Activated T-cell treated with anti-CD3 and anti-CD28 coated beads for 1 hour (primary cell): ENCODE measurements at regions not wholly inside any gene's neighbourhood (a gene's known extent, or its start where the extent isn't known, plus 50 kb on each side); places are given as distances from the start of the nearest gene placed in this dataset.
"Not testable (repeated sequence)": the region's sequence is repeated elsewhere in the genome, so short reads cannot be mapped to it uniquely, and the experiment has no call there.

Experiments used
- DNase-seq: peaks from one replicate; pipeline ENCODE4 v3.0.0-alpha.2; 2020; ENCODE audit warnings: low read depth

DNA sequence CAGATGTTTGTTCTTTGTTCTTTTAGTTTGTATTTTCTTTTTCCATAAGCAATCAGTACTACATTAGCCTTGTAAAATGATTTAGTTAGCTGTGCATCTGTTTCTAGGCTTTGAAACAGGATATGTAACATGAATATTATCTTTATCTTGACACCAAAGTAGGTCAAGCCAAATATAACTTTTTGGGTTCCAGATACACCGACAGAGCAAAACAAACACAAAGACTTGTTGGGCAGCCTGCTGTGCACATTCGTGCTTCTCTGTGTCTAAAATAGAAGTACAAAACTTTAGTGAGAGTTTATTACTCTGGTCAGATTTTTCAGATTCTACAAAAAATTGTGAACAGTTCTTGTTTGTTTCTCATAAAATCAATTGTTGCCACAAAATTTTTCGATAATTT, 1059.3 kb upstream of the GYPC start:
- no peak for DNase-seq

DNA sequence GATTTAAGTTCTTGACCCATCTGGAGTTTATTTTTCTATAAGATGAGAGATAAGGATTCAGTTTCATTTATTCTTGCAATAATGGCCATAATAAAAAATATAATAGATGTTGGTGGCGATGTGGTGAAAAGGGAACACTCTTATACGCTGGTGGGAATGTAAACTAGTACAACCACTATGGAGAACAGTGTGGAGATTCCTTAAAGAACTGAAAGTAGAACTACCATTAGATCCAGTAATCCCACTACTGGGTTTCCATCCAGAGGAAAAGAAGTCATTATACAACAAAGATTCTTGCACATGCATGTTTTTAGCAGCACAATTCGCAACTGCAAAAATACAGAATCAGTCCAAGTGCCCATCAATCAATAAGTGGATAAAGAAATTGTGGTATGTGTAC, 1040.5 kb upstream of the GYPC start:
- DNase-seq = no peak

DNA sequence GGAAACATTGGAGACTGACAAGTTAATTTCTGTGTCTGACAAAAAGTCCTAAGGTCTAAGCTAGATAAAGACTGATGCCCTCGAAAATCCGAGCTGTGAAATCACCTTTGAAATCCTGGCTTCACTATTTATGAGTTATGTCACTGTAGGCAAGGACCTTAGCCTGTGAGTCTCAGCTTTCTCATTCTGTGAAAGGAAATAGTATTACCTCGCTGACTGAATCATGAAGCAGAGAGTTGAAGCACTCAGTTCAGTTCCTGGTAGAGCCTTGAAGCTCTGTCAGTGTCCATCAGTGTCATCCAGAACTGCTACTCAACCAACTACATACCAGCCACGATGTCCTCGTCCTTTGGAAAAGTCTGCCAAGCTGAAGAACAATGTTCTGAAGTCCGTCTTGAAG, 1025.6 kb upstream of the GYPC start:
- no peak for DNase-seq

DNA sequence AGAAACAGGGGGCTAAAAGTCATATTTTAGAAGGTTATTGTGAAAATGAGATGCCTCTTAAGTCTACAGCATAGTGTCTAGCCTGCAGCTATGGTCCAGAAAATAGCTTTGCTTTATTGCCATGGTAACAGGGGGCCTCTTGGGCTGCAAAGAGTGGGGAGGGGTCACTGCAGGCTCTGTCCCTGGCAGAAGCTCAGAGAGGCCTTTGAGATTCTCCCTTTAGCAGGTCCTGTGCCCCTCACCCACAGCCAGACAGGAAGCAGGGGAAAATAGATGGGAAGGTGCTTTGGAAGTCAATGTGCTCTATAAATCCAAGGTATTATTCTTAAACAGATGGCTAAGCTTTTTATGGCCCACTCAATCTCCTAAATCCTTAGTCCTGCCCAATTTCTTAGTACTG, 1021.3 kb upstream of the GYPC start:
- no peak for DNase-seq

DNA sequence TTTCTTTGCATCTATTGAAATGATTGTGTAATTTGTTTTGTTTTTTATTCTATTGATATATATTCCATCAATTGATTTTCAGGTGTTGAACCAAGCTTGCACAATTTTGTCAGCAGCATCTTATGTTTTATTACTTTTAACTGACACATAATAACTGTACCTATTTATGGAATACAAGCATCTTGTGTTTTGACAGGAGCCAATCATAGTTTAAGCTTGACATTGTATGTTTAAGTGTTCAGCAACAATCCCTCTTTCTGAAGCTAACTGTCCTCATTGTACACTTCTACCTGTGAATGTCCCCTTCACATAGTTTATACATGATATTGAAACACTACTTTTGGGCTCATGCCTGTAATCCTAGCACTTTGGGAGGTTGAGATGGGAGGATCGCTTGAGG, 1017.6 kb upstream of the GYPC start:
- no peak for DNase-seq

DNA sequence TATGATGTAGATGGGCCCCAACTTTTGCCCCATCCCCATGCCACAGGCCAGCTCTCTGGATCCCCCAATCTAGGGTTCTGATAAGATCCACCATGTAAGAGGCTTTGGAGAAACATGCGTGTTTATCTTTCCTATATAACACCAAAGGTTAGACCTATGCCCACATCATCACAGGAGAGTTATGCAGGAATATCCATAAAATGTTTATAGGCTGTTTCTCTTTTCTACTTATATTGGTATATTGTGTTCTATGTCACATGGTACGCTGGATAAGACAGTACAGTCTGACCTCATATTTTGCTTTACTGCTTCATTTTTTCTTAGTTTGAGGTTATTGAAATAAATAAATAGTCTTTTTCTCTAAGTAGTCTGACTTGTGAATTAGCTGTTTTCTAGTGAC, 1013.9 kb upstream of the GYPC start:
- no peak for DNase-seq

DNA sequence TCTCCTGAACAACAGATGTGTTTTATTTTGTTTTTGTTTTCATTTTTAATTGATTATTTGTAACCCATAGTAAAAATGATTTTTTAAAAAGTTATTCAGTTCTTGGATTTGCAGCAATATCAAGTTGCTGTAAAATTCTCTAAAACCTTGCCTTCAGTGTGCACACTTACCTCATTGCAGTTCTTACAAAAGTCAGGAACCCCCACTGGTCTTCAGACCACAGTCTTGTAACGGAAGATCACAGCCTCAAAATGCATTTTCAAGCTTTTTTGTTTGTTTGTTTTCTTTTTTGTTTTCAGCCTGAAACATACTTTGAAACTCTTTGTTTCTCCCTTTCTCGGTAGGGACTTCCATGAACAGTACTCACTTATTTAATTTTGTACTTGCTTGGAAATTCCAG, 1012.8 kb upstream of the GYPC start:
- DNase-seq = no peak

DNA sequence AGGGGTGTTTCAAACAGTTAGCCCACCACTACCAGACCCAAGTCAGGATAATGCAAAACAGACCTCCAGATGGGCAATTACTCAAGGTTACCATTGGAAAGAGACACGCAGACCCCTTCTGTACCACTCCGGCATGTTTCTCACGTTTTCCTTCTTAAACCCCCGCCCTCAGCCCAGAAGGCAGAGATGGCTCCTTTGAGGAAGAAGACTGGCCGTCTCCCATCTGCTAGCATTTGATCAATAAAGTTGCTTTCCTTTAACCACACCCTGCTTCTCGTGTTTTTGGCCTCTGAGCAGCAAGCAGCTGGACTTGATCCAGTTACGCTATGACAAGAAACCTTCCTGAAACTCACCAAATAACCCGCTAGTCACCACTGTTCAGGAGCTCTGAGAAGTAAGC, 1012.4 kb upstream of the GYPC start:
- no peak for DNase-seq

DNA sequence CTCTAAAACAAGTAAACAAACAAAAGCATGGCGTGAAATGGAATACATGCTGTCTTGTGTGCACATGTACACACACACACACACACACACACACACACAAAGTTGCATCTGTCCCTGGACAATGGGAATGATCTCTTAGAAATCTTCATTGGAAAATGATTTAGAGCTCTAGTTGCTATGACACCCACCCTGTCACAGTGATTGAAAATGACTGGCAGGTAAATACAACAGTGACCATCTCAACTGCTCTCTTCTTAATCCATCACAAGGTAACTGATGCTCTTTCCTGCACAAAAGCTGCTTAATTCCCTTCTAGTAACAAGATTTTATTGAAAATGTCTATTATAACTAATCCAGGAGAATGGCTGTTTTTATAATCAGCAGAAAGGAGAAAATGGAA, 1011.7 kb upstream of the GYPC start:
- DNase-seq = no peak

DNA sequence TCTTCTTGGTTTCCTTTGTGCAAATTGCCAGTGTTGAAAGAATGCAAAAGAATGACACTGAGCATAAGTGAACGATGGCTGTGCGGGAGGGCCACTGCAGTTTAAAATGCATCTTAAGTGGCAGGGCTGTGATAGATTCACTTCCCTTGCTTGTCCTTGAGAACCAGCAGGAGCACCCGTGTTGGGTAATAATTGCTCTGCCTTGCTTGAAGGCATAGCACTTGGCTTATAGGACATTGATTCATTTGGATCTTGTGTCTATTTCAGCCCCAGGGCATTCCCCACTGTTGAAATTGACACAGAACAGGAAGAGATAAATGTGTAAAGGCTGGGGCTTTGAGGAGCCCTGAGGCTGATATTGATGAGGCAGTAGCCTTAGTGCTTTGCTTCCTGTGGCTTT, 1003.7 kb upstream of the GYPC start:
- no peak for DNase-seq

DNA sequence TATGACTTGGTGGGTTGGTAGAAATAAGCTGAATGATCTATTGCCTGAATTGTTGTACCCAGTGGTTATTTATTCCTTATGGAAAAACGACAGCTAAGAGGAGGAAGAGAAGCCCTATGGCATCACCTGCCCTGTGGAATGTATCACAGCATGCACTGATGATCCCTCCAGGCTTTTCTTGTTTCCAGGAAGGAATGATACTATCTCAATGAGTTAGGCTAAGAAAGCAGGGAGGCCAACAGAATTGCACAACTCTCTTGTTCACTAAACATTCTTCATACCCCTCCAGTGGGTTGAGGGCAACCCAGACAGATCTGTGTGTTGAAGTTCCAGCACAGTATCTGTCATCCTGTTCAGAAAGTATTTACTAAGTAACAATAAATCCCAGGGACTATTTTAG, 1001.7 kb upstream of the GYPC start:
- no peak for DNase-seq

DNA sequence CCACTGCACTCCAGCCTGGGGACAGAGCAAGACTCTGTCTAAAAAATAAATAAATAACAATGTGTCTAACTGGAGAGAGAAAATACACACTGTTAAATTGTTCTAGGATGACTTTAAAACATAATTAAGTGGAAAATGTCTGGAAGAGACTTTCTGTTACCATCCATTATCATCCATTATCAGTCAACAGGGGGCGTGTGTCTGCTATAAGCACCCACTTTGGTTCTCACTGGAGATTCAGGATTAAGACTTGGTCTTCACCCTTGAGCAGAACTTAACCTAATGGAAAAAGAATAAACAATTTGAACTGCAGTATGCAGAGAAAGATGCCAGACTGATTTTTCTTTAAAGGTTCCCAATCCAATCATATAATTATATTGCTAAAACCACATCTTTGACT, 999.8 kb upstream of the GYPC start:
- no peak for DNase-seq

DNA sequence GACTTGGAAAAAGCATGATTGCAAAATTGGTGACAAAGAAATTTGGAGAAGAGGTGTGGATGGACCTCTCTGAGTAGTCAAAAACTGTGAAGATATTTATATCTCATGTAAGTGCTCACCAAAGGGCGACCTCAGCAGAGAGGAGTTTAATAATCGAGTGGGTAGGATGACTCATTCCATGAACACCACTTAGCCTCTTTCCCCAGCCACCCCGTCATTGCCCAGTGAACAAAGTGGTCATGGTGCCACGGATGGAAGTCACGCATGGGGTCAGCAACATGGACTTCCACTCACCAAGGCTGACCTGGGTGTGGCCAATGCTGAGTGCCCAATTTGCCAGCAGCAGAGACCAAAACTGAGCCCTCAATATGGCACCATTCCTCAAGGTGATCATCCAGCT, 997.4 kb upstream of the GYPC start:
- no peak for DNase-seq

DNA sequence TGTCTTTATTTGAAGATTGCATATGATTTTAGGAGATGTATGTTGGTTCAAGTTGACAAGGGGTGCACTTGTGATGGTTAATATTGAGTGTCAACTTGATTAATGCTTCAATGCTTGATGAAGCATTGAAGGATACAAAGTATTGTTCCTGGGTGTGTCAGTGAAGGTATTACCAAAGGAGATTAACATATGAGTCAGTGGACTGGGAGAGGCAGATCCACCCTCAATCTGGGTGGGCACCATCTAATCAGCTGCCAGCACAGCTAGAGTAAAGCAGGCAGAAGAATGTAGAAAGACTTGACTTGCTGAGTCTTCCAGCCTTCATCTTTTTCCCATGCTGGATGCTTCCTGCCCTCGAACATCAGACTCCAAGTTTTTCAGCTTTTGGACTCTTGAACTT, 995.6 kb upstream of the GYPC start:
- DNase-seq = not testable (repeated sequence)

DNA sequence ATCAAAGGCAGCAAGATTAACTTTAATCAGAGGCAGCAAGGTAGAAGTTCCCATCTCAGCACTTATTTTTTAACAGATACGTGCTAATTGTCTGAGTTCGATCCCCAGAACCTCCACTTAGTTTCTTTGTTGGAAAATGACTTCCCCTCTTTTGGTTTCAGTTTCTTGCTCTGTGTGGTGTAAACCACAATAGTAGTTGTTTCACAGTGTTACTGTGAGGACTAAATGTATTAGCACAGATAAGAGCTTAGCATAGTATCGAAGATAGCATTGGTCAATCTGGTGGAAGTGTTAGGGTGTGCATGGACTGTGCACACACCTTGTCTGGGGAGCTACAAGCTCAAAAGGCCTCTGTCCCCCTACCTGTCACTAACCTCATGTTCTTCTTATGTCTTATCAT, 988.3 kb upstream of the GYPC start:
- DNase-seq = no peak

DNA sequence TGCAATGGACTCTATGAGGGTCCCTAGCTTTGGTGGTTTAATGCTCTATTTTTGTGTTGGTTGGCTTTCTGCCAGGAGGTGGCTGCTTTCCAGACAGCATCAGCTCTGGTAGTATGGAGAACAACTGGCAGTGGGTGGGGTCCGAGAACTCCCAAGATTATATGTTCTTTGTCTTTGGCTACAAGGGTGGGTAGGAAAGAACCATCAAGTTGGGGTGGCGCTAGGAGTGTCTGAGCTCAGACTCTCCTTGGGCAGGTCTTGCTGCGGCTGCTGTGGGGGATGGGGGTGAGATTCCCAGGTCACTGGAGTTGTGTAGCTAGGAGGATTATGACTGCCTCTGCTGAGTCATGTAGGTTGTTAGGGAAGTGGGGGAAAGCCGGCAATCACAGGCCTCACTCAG, 976.1 kb upstream of the GYPC start:
- DNase-seq = no peak

DNA sequence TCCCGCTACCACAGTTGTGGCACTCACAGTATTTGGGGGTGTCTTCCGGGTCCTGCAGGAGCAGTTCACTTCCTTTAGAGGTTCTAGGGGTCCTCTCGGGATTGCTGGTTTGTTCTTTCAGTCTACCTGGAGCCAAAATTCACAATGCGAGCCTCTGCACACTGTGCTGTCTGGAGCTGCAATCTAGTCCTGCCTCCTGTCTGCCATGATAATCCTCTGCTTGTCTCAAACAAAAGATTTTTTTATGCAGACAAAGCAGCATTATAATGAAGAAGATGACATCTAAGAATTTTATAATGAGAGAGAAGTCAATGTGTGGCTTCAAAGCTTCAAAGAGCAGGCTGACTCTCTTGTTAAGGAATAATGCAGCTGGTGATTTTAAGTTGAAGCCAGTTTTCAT, 975.1 kb upstream of the GYPC start:
- no peak for DNase-seq

DNA sequence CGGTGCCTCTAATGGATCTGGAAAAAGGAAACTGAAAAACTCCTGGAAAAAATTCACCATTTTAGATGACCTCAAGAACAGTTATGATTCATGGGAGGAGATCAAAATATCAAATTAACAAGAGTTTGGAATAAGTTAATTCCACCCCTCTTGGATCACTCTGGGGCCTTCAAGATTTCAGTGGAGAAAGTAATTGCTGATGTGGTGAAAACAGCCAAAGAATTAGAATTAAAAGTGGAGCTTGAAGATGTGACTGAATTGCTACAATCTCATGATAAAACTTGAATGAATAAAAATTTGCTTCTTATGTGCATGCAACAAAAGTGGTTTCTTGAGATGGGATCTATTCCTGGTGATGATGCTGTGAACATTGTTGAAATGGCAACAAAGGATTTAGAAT, 974.4 kb upstream of the GYPC start:
- DNase-seq = no peak

DNA sequence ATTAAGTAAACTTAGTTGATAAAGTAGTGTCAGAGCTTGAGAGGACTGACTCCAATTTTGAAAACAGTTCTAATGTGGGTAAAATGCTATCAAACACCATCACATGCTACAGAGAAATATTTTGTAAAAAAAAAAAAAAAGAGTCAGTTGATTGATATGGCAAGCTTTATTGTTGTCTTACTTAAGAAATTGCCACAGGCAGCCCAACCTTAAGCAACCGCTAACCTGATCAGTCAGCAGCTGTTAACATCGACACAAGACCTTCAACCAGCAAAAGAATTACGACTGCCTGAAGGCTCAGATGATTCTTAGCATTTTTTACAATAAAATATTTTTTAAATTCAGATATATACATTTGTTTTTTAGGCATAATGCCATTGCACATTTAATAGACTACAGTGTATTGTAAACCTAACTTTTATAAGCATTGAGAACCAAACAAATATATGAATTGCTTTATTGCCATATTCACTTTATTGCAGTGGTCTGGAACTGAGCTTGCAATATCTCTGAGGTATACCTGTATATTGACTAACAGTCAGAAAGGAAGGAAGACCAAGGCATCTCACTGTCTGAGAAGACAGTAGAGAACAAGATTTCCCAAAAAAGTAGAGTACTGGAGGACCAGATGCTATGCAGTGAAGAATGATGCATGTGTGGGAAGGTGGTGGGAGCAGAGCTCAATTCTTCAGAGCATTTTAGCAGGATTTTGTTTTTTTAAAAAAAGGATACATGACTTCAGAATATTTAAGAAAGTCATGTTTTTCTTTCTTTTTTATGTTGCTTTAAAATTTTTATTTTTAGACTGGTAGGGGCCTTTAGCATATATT, 973.8 kb upstream of the GYPC start:
- DNase-seq = no peak

DNA sequence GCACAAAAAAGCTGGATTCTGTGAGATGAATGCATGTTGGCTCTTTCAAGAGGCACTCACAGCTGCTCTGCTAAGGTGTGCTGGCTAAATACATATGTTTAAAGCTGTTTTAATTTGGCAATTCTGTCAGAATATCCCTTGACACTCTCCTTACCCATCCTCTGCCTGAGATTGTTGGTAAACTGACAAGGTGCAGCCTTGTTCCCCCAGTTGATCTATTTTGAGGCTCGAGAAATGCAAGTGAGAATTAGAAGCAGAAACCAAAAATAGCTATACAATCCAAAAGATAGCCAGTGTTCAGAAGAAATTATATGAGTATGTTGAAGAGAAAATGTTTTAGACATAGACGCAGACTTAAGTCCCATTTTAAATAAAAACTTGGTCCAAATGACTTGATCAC, 971.7 kb upstream of the GYPC start:
- no peak for DNase-seq

DNA sequence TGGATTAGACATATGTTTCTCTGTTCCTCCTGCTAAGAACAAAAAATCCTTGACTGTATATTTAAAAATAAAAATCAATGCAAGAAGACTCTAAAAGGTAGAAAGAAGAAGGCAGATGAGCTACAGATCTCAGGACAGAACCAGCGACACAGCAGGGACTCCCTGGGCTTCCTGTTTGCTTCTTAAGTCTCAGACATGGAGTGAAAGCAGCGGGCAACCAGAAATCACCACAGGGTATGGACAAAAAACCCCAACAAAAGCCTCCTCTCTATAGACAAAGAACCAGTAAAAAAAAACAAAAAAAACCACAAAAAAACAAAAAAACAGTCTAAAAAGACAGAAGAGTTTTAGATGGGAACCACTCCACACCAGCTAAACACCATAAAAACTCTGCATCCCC, 971.0 kb upstream of the GYPC start:
- no peak for DNase-seq

DNA sequence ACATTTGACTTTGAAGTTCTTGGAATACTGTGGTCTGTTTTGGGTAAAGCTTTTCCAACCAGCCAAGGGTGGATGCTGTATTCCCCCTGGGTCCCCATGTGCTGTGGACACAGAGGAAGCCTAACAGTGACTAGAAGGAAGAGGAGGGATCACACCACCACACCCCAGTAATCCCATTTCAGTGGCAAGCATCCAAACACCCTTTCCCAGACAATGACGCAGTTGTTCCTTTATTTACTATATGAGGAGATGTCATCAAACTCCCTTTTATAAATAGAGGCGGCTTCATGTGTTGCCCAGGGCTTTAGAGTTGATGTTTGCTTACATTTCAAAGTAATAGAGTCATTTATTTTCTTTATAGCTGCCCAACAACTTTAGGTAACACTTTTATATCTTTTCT, 959.4 kb upstream of the GYPC start:
- DNase-seq = no peak

DNA sequence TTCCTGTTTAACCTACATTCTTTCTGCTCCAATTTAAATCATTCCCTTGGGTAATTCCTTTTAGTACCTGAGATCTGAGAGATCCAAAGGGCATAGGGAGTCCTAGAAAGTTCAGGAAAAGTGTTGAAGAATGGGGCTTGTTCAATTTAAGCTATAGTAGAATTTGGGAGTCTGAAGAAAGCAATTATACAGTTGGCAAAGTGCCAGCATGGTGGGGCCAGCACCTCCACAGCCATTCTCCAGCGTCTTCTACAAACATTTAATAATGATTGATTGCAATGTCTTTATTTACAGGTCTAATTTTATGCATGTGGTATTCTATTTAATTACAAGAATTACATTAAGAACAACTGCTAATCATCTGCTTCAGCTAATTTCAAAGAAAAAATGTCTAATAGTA, 957.7 kb upstream of the GYPC start:
- no peak for DNase-seq

DNA sequence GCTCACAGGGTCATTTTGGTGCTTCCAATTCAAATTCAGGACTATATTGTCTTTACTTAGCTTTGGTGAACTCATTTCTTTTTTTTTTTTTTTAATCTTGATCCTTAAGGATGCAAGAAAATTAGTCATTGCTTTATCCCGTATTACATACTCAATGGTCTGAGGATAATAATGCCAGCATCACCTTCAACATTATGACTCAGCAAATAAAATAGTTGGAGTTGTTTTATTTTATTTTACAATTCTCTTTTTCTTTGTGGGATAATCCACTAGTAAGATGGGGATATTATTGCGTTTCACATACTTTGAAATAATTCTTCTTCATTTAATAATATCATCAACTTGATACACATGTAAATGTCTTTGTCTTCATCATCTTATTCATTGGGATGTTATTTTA, 954.9 kb upstream of the GYPC start:
- no peak for DNase-seq

DNA sequence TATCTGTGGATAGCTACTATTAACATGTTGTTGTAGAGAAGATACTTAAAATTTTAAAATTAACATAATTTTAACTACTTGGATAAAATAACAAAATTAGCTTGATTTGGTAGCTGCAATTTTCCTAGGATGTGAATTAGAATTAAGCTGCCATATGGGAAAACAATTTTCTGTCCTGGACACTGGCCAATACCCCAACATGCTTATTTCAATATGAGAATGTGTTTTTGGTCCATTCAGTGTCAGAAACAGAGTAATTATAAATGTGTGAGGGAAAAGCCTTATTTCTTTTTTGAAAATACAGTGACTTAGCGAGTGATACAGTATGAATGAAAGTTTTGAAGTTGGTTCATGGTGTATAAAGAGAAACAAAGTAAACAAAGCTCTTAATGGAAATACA, 948.3 kb upstream of the GYPC start:
- no peak for DNase-seq
